Ovary (tissue), 7 donors: ENCODE measurements at regions not wholly inside any gene's neighbourhood (a gene's known extent, or its start where the extent isn't known, plus 50 kb on each side); places are given as distances from the start of the nearest gene placed in this dataset.

Source experiments
- DNase-seq, 5 donors: peaks; one replicate each; pipeline ENCODE4 v3.0.0-alpha.2; 2019 to 2020
- H3K27ac ChIP-seq, 2 donors: fragments of 200-600 bp; one replicate each; pipeline versions ENCODE4 v1.5.1 to v1.8.0; 2019 to 2022
- H3K27me3 ChIP-seq: fragments of 200-600 bp; one replicate; pipeline ENCODE4 v1.8.0; 2022
- H3K36me3 ChIP-seq: fragments of 200-600 bp; sonication (generic); one replicate; pipeline ENCODE4 v1.5.1; 2019
- H3K4me1 ChIP-seq: one replicate; pipeline ENCODE4 v1.8.1; 2013; ENCODE audit warnings: mild to moderate bottlenecking, moderate library complexity; ENCODE audit not compliant: insufficient read depth
- H3K4me3 ChIP-seq: fragments of 200-600 bp; sonication (generic); one replicate; pipeline ENCODE4 v1.5.1; 2017
- H3K9me3 ChIP-seq, 2 donors: fragments of 200-600 bp in 1 of 2; sonication (generic) in 1 of 2; one replicate each; pipeline versions ENCODE4 v1.5.1 to v1.8.1; 2013 to 2019; ENCODE audit warnings: mild to moderate bottlenecking in 1 of 2, moderate library complexity in 1 of 2
- EP300 ChIP-seq: sonication (generic); formaldehyde crosslinking; IDR thresholded peaks from one replicate; pipeline ENCODE4 v1.6.1; 2017; ENCODE audit warnings: antibody characterized with exemption
- POLR2A ChIP-seq: fragments of 450-650 bp; IDR thresholded peaks from one replicate; pipeline ENCODE4 v1.6.1; 2017; ENCODE audit warnings: antibody characterized with exemption, mild to moderate bottlenecking, moderate library complexity
- WGBS, 3 donors: extraction: QIAGEN DNeasy Blood & Tissue Kit in 1 of 3; methylation state at CpG; one replicate each; pipeline versions ENCODE4 v1.1.5 to v1.1.7; 2013 to 2017; 5-methylcytosine and 5-hydroxymethylcytosine counted together
- intact Hi-C, 4 donors: fragments of 100-400 bp; cut with DNase I; formaldehyde crosslinking; loops; one replicate each; pipeline versions ENCODE4 v1.11.0 to v1.15.1; 2022 to 2023
- TF ChIP-seq, protein P1 (sequence below), 3 donors: fragments of 450-650 bp in 2 of 3; fragments of 200-600 bp in 1 of 3; IDR thresholded peaks; one replicate each; pipeline versions ENCODE4 v1.5.1 to v1.8.0; 2016 to 2022; ENCODE audit warnings: antibody characterized with exemption in 3 of 3, mild to moderate bottlenecking in 1 of 3
- donor health status: DM: no; HTN: no; CAD: no; lungs with moderate emphysema.
- donor health status: DM: no; HTN: no; CAD: no.
- donor health status: Bipolar disorder and iron deficiency.
- donor health status: DM: no; HTN: no; CAD: no.
- donor health status: DM: yes; HTN: yes; CAD: no.

DNA sequence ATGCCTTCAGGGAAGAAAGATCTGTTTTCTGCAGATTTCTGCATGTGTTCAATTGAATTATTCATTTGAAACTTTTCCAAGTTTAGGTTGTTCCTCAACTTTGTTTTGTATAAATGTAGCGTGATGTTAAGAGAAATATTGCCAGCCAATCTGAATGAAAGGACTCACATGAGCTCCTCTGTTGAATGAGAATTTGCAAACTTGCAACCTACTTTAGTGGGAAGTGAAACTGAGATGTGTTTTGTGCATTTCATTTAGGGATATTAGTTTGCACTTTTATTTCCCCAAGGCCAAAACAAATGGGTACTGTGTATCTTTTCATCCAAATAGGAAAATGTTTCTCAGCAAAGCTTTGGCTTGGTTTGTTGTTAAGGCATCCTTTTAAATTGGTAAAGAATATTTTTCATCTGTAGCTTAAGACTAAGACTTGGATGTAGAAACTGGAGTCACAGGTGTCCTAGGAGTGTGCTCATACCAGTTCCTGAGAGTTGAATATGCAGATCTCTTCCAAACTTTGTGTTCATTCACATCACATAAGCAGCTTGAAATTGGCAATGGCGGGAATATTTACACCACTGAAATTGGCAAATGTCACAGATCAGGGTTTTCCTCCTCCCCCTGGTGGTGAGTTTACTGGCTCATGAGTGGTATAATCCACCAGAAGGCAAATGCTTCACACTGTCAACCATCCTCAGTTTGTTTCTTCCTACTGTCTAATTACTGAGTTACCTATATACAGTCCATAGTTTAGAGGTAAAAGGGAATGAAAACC, 193.6 kb upstream of the BANK1 start:
- 67 to 77% (median 76%) methylated on average over 2 of the region's 2 CpGs for WGBS, 3 donors
- Histone ChIP-seq H3K27me3 (no peaks in the 10 kb centered on the region), H3K27ac (no peak overlapping the region), H3K9me3 (no peaks in the 10 kb centered on the region), H3K36me3 (no peaks in the 10 kb centered on the region), H3K4me3 (no peak overlapping the region), H3K4me1 (no peaks in the 10 kb centered on the region)
- no peak for DNase-seq
- TF ChIP-seq EP300 (no peak), POLR2A (no peak)
- TF ChIP-seq, protein P1, sequence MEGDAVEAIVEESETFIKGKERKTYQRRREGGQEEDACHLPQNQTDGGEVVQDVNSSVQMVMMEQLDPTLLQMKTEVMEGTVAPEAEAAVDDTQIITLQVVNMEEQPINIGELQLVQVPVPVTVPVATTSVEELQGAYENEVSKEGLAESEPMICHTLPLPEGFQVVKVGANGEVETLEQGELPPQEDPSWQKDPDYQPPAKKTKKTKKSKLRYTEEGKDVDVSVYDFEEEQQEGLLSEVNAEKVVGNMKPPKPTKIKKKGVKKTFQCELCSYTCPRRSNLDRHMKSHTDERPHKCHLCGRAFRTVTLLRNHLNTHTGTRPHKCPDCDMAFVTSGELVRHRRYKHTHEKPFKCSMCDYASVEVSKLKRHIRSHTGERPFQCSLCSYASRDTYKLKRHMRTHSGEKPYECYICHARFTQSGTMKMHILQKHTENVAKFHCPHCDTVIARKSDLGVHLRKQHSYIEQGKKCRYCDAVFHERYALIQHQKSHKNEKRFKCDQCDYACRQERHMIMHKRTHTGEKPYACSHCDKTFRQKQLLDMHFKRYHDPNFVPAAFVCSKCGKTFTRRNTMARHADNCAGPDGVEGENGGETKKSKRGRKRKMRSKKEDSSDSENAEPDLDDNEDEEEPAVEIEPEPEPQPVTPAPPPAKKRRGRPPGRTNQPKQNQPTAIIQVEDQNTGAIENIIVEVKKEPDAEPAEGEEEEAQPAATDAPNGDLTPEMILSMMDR (IDR thresholded peaks at IDR 0.05): no peak
- intact Hi-C loops: no loop called here

- Histone ChIP-seq H3K27me3 (no peaks in the 10 kb centered on the region), H3K9me3 (no peaks in the 10 kb centered on the region), H3K4me1 (no peaks in the 10 kb centered on the region), H3K27ac (no peak overlapping the region), H3K36me3 (no peaks in the 10 kb centered on the region), H3K4me3 (no peak overlapping the region)
- 94 to 96% (median 95%) methylated on average over 11 of the region's 11 CpGs for WGBS, 3 donors
- intact Hi-C loops: no loop called here
- no peak for DNase-seq
- TF ChIP-seq POLR2A (no peak), EP300 (no peak)
- TF ChIP-seq, protein P1 (IDR thresholded peaks at IDR 0.05): no peak
Observed at GRCh38 chr4:101594588-101594987, 195.9 kb upstream of the BANK1 start.

- 85 to 87% (median 85%) methylated on average over 2 of the region's 2 CpGs for WGBS, 3 donors
- DNase-seq: no peak
- Histone ChIP-seq H3K27me3 (no peaks in the 10 kb centered on the region), H3K36me3 (no peaks in the 10 kb centered on the region), H3K27ac (no peak overlapping the region), H3K4me3 (no peak overlapping the region), H3K4me1 (no peaks in the 10 kb centered on the region), H3K9me3 (no peaks in the 10 kb centered on the region)
- intact Hi-C loops: no loop called here
- TF ChIP-seq, protein P1 (IDR thresholded peaks at IDR 0.05): no peak
- no peak for TF ChIP-seq POLR2A
- no peak for TF ChIP-seq EP300
Observed at GRCh38 chr4:101593666-101594065, 196.9 kb upstream of the BANK1 start.

DNA sequence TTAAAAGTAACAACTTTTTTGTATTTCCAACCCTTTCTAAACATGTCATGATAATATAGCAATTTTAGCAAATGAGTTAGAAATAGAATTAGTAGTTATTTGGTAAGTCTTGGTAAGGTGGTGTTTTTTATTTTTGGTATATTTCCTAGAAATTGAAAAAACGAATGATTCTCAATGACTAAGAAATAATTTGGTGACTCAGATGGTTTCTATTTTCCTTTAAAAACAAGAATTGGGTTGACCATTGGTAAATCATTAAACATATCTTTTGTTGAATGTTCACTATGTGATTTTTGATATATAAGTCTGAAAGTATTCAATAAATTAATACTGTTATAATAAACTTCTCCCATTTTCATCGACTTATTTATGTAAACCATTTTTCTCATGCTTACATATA, 206.2 kb upstream of the BANK1 start:
- Histone ChIP-seq H3K9me3 (no peaks in the 10 kb centered on the region), H3K4me3 (no peak overlapping the region), H3K36me3 (no peaks in the 10 kb centered on the region), H3K27ac (no peak overlapping the region), H3K4me1 (no peaks in the 10 kb centered on the region), H3K27me3 (no peaks in the 10 kb centered on the region)
- TF ChIP-seq POLR2A: no peak
- no peak for TF ChIP-seq EP300
- TF ChIP-seq, protein P1 (IDR thresholded peaks at IDR 0.05): no peak
- intact Hi-C loops: no loop called here
- 47 to 60% (median 58%) methylated on average over 2 of the region's 2 CpGs for WGBS, 3 donors
- DNase-seq: no peak
